ENCODE measurements at regions not wholly inside any gene's neighbourhood (a gene's known extent, or its start where the extent isn't known, plus 50 kb on each side); places are given as distances from the start of the nearest gene placed in this dataset.

DNA sequence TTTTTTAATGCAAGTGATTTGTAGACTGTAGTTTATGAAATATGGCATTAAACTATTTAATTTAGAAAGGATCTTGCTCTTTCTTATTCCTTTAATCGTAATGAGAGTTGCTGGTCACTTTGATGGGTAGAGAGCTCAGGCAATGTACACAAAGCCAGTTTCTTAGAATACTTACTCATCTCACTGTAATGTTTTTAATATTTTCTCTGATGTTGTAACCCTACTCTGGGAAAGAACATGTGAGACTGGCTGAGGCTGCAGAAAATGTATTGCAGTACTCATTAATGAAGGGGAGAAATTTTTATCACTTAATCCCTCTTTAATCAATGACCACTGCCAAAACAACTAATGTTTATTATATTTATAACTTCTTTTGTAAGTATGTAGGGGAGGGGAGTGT, 479.4 kb upstream of the KCNMB2 start:
- H3K9ac ChIP-seq (ENCODE audit: low read depth in 1 of 2, low read length in 2 of 2), result no peak overlapping the region
- no peaks in the 10 kb centered on the region for H3K36me3 ChIP-seq (ENCODE audit: control insufficient read depth in 4 of 4, insufficient read depth in 3 of 4, low read depth in 1 of 4, low read length in 3 of 4)
- H3K4me3 ChIP-seq (ENCODE audit: low read depth in 1 of 3, low read length in 3 of 3), result no peak overlapping the region
- H3K27ac ChIP-seq (ENCODE audit: low read depth in 1 of 2, low read length in 2 of 2), result no peak overlapping the region
- 96% methylated on average over 1 of the region's 1 CpG for WGBS
- TF ChIP-seq RAD21 (IDR thresholded peaks at IDR 0.05) (no peak), NR2F2 (IDR thresholded peaks at IDR 0.05) (no peak), HNF4A (conservative IDR thresholded peaks at IDR 0.05) (no peak), GABPA (IDR thresholded peaks at IDR 0.05 in 1 of 2, conservative IDR thresholded peaks at IDR 0.05 in 1 of 2) (no peak)
- TF ChIP-seq, protein P1, sequence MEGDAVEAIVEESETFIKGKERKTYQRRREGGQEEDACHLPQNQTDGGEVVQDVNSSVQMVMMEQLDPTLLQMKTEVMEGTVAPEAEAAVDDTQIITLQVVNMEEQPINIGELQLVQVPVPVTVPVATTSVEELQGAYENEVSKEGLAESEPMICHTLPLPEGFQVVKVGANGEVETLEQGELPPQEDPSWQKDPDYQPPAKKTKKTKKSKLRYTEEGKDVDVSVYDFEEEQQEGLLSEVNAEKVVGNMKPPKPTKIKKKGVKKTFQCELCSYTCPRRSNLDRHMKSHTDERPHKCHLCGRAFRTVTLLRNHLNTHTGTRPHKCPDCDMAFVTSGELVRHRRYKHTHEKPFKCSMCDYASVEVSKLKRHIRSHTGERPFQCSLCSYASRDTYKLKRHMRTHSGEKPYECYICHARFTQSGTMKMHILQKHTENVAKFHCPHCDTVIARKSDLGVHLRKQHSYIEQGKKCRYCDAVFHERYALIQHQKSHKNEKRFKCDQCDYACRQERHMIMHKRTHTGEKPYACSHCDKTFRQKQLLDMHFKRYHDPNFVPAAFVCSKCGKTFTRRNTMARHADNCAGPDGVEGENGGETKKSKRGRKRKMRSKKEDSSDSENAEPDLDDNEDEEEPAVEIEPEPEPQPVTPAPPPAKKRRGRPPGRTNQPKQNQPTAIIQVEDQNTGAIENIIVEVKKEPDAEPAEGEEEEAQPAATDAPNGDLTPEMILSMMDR (IDR thresholded peaks at IDR 0.05; ENCODE audit: low read depth, low read length, missing input control), result no peak
- H3K27me3 ChIP-seq (ENCODE audit: control insufficient read depth in 4 of 4, insufficient read depth in 4 of 4, low read length in 3 of 4), result no peaks in the 10 kb centered on the region
- no peaks in the 10 kb centered on the region for H3K9me3 ChIP-seq (ENCODE audit: control insufficient read depth in 4 of 4, low read length in 3 of 4)
- no peaks in the 10 kb centered on the region for H3K4me1 ChIP-seq (ENCODE audit: control insufficient read depth in 4 of 4, insufficient read depth in 4 of 4, low read length in 3 of 4)
- DNase-seq (ENCODE audit: low spot score), result no peak

DNA sequence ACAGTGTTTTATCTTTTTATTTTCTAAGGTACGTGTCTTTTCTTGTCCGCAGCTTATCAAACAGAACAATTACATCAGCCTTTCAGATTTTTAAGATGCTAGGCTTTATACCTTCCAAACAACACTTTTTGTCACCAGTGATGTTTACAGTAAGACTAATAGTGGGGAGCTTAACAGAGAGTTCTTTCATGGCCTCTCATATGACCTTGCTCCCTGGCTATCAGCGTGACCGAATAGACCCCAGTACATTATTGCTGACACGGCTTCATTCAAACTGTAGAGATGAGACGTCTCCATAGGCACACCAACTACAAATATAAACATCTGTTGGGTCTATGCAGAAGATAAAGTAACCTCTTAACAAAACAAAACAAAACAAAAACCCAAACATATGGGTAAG, 477.6 kb upstream of the KCNMB2 start:
- Histone ChIP-seq H3K9me3 (ENCODE audit: control insufficient read depth in 4 of 4, low read length in 3 of 4) (no peaks in the 10 kb centered on the region), H3K27ac (ENCODE audit: low read depth in 1 of 2, low read length in 2 of 2) (no peak overlapping the region), H3K36me3 (ENCODE audit: control insufficient read depth in 4 of 4, insufficient read depth in 3 of 4, low read depth in 1 of 4, low read length in 3 of 4) (no peaks in the 10 kb centered on the region), H3K4me1 (ENCODE audit: control insufficient read depth in 4 of 4, insufficient read depth in 4 of 4, low read length in 3 of 4) (no peaks in the 10 kb centered on the region), H3K9ac (ENCODE audit: low read depth in 1 of 2, low read length in 2 of 2) (no peak overlapping the region), H3K4me3 (ENCODE audit: low read depth in 1 of 3, low read length in 3 of 3) (no peak overlapping the region), H3K27me3 (ENCODE audit: control insufficient read depth in 4 of 4, insufficient read depth in 4 of 4, low read length in 3 of 4) (no peaks in the 10 kb centered on the region)
- no peak for DNase-seq (ENCODE audit: low spot score)
- 88% methylated on average over 6 of the region's 6 CpGs for WGBS
- TF ChIP-seq, protein P2, sequence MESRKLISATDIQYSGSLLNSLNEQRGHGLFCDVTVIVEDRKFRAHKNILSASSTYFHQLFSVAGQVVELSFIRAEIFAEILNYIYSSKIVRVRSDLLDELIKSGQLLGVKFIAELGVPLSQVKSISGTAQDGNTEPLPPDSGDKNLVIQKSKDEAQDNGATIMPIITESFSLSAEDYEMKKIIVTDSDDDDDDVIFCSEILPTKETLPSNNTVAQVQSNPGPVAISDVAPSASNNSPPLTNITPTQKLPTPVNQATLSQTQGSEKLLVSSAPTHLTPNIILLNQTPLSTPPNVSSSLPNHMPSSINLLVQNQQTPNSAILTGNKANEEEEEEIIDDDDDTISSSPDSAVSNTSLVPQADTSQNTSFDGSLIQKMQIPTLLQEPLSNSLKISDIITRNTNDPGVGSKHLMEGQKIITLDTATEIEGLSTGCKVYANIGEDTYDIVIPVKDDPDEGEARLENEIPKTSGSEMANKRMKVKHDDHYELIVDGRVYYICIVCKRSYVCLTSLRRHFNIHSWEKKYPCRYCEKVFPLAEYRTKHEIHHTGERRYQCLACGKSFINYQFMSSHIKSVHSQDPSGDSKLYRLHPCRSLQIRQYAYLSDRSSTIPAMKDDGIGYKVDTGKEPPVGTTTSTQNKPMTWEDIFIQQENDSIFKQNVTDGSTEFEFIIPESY (IDR thresholded peaks at IDR 0.05), result no peak
- TF ChIP-seq RXRA (IDR thresholded peaks at IDR 0.05), result no peak
- TF ChIP-seq JUND (IDR thresholded peaks at IDR 0.05), result no peak
- TF ChIP-seq EGR1 (IDR thresholded peaks at IDR 0.05; ENCODE audit: low read depth in 2 of 2), result no peak

DNA sequence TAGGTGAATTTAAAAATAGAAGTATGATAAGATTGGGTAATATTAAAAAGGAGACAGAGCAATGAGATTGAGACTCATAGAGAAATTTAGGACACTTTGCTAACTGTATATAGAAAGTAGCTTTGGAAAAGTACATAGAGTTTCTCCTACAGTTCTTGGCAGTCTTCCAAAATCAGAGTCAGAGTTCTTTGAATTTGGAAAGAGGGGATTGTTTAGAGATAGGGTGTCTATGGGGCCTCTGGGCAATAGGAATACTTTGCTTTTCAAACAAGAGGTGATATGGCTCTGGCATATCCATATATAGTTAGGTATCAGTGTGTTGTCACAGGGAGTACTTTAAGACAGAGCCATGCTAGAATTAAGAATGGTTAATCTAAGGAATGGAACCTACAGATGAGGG, 477.1 kb upstream of the KCNMB2 start:
- Histone ChIP-seq H3K9me3 (ENCODE audit: control insufficient read depth in 4 of 4, low read length in 3 of 4) (no peaks in the 10 kb centered on the region), H3K4me3 (ENCODE audit: low read depth in 1 of 3, low read length in 3 of 3) (no peak overlapping the region), H3K27ac (ENCODE audit: low read depth in 1 of 2, low read length in 2 of 2) (no peak overlapping the region), H3K27me3 (ENCODE audit: control insufficient read depth in 4 of 4, insufficient read depth in 4 of 4, low read length in 3 of 4) (no peaks in the 10 kb centered on the region), H3K36me3 (ENCODE audit: control insufficient read depth in 4 of 4, insufficient read depth in 3 of 4, low read depth in 1 of 4, low read length in 3 of 4) (no peaks in the 10 kb centered on the region), H3K9ac (ENCODE audit: low read depth in 1 of 2, low read length in 2 of 2) (no peak overlapping the region), H3K4me1 (ENCODE audit: control insufficient read depth in 4 of 4, insufficient read depth in 4 of 4, low read length in 3 of 4) (no peaks in the 10 kb centered on the region)
- no peak for DNase-seq (ENCODE audit: low spot score)
- TF ChIP-seq NR2F2 (IDR thresholded peaks at IDR 0.05), result no peak
- TF ChIP-seq YY1 (IDR thresholded peaks at IDR 0.05), result no peak
- no peak for TF ChIP-seq TAF1 (conservative IDR thresholded peaks at IDR 0.05)
- TF ChIP-seq, protein P3, sequence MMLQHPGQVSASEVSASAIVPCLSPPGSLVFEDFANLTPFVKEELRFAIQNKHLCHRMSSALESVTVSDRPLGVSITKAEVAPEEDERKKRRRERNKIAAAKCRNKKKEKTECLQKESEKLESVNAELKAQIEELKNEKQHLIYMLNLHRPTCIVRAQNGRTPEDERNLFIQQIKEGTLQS (IDR thresholded peaks at IDR 0.05), result no peak
- no peak for TF ChIP-seq FOXA1 (IDR thresholded peaks at IDR 0.05)
- TF ChIP-seq, protein P4, sequence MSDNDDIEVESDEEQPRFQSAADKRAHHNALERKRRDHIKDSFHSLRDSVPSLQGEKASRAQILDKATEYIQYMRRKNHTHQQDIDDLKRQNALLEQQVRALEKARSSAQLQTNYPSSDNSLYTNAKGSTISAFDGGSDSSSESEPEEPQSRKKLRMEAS (IDR thresholded peaks at IDR 0.05), result no peak
- no peak for TF ChIP-seq FOXA2 (IDR thresholded peaks at IDR 0.05)
- TF ChIP-seq, protein P1 (IDR thresholded peaks at IDR 0.05; ENCODE audit: low read depth, low read length, missing input control), result no peak
- TF ChIP-seq, protein P5, sequence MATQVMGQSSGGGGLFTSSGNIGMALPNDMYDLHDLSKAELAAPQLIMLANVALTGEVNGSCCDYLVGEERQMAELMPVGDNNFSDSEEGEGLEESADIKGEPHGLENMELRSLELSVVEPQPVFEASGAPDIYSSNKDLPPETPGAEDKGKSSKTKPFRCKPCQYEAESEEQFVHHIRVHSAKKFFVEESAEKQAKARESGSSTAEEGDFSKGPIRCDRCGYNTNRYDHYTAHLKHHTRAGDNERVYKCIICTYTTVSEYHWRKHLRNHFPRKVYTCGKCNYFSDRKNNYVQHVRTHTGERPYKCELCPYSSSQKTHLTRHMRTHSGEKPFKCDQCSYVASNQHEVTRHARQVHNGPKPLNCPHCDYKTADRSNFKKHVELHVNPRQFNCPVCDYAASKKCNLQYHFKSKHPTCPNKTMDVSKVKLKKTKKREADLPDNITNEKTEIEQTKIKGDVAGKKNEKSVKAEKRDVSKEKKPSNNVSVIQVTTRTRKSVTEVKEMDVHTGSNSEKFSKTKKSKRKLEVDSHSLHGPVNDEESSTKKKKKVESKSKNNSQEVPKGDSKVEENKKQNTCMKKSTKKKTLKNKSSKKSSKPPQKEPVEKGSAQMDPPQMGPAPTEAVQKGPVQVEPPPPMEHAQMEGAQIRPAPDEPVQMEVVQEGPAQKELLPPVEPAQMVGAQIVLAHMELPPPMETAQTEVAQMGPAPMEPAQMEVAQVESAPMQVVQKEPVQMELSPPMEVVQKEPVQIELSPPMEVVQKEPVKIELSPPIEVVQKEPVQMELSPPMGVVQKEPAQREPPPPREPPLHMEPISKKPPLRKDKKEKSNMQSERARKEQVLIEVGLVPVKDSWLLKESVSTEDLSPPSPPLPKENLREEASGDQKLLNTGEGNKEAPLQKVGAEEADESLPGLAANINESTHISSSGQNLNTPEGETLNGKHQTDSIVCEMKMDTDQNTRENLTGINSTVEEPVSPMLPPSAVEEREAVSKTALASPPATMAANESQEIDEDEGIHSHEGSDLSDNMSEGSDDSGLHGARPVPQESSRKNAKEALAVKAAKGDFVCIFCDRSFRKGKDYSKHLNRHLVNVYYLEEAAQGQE (IDR thresholded peaks at IDR 0.05), result no peak
